H1 (cell line): ENCODE measurements at regions not wholly inside any gene's neighbourhood (a gene's known extent, or its start where the extent isn't known, plus 50 kb on each side); places are given as distances from the start of the nearest gene placed in this dataset.

ENCODE experiments used
- CTCF ChIA-PET: fragments of 300-600 bp; sonication (Branson Sonifier 250); formaldehyde crosslinking; loops from one replicate; lab custom pipeline; 2021; ENCODE audit not compliant: partially characterized antibody; lab: Charles Lee
- POLR2A ChIA-PET: fragments of 300-600 bp; sonication (Branson Sonifier 250); formaldehyde crosslinking; loops from one replicate; lab custom pipeline; 2021; ENCODE audit warnings: inconsistent platforms; ENCODE audit not compliant: partially characterized antibody; lab: Charles Lee
- DNase-seq, 2 experiments: peaks; one replicate each; pipeline versions ENCODE4 v3.0.0 to v3.0.0-alpha.2; 2010 to 2022; ENCODE audit warnings: low spot score in 2 of 2, low read depth in 1 of 2, mixed read lengths in 1 of 2
- FAIRE-seq: peaks from 2 replicates; lab custom pipeline; 2011; peaks lifted over from hg19 to GRCh38; lab: Jason Lieb, UNC
- H2AFZ ChIP-seq: 2 replicates; pipeline ENCODE4 v1.8.1; 2012; ENCODE audit warnings: low read length, inconsistent platforms
- H2AK5ac ChIP-seq: 2 replicates; pipeline ENCODE4 v1.6.1; 2013; ENCODE audit warnings: low read depth, low read length
- H2BK120ac ChIP-seq: replicated peaks from 2 replicates; pipeline ENCODE3; 2013; ENCODE audit warnings: low read depth, low read length, inconsistent platforms
- H2BK12ac ChIP-seq: 2 replicates; pipeline ENCODE4 v1.6.1; 2013; ENCODE audit warnings: low read depth, low read length
- H2BK15ac ChIP-seq: 2 replicates; pipeline ENCODE4 v1.6.1; 2013; ENCODE audit warnings: low read length
- H2BK20ac ChIP-seq: 2 replicates; pipeline ENCODE4 v1.6.1; 2013; ENCODE audit warnings: low read length
- H2BK5ac ChIP-seq: 2 replicates; pipeline ENCODE4 v1.6.1; 2013; ENCODE audit warnings: low read depth, low read length
- H3K14ac ChIP-seq: 2 replicates; pipeline ENCODE4 v1.6.1; 2013; ENCODE audit warnings: inconsistent platforms; ENCODE audit not compliant: insufficient read length
- H3K18ac ChIP-seq: 2 replicates; pipeline ENCODE4 v1.6.1; 2013; ENCODE audit warnings: low read length; ENCODE audit errors: extremely low read depth
- H3K23ac ChIP-seq: 2 replicates; pipeline ENCODE4 v1.6.1; 2013; ENCODE audit warnings: inconsistent platforms; ENCODE audit not compliant: insufficient read length
- H3K23me2 ChIP-seq: 2 replicates; pipeline ENCODE4 v1.6.1; 2013; ENCODE audit warnings: low read depth, low read length
- H3K27ac ChIP-seq: 2 replicates; pipeline ENCODE4 v1.6.1; 2011; ENCODE audit warnings: low read depth, low read length, inconsistent platforms
- H3K27me3 ChIP-seq, 4 experiments: replicated peaks in 1 of 4; 1 replicate in 1 of 4; 2 replicates in 3 of 4; pipeline versions ENCODE4 v1.6.1 to v1.8.1; 2011 to 2013; ENCODE audit warnings: low read length in 3 of 4, mild to moderate bottlenecking in 3 of 4, inconsistent platforms in 2 of 4, mixed read lengths in 2 of 4, moderate library complexity in 1 of 4; ENCODE audit not compliant: control insufficient read depth in 3 of 4, insufficient read depth in 3 of 4; ENCODE audit errors: extremely low read depth in 1 of 4
- H3K36me3 ChIP-seq, 4 experiments: 2 replicates each; pipeline versions ENCODE4 v1.6.1 to v1.8.1; 2011 to 2013; ENCODE audit warnings: mild to moderate bottlenecking in 4 of 4, low read length in 3 of 4, moderate library complexity in 2 of 4, control low read depth in 1 of 4, inconsistent platforms in 1 of 4; ENCODE audit not compliant: insufficient read depth in 4 of 4, control insufficient read depth in 2 of 4
- H3K4ac ChIP-seq: replicated peaks from 2 replicates; pipeline ENCODE3; 2013; ENCODE audit warnings: low read length, low read depth, mixed read lengths, inconsistent platforms; ENCODE audit not compliant: insufficient read length
- H3K4me1 ChIP-seq, 4 experiments: replicated peaks in 1 of 4; 1 replicate in 1 of 4; 2 replicates in 3 of 4; pipeline versions ENCODE4 v1.6.1 to v1.8.1; 2011 to 2013; ENCODE audit warnings: low read length in 3 of 4, inconsistent platforms in 2 of 4, mixed read lengths in 1 of 4; ENCODE audit not compliant: insufficient read depth in 4 of 4, control insufficient read depth in 3 of 4
- H3K4me2 ChIP-seq, 2 experiments: 2 replicates each; pipeline versions ENCODE4 v1.6.1 to v1.8.1; 2011 to 2013; ENCODE audit warnings: low read depth in 2 of 2, low read length in 2 of 2, control low read depth in 1 of 2, inconsistent platforms in 1 of 2, mild to moderate bottlenecking in 1 of 2; ENCODE audit not compliant: insufficient read depth in 1 of 2
- H3K4me3 ChIP-seq, 4 experiments: fragments of 200-600, 300-600 bp in 1 of 4; sonication (generic), shearing (Covaris generic), sonication (Bioruptor Twin) in 1 of 4; 2 replicates each; pipeline versions ENCODE4 v1.5.1 to v1.8.1; 2011 to 2016; ENCODE audit warnings: low read length in 4 of 4, low read depth in 3 of 4, control low read depth in 2 of 4, inconsistent platforms in 2 of 4, mild to moderate bottlenecking in 2 of 4, mixed read lengths in 1 of 4, moderate library complexity in 1 of 4; ENCODE audit not compliant: insufficient read depth in 2 of 4; ENCODE audit errors: extremely low read depth in 1 of 4
- H3K56ac ChIP-seq: replicated peaks from 2 replicates; pipeline ENCODE3; 2013; ENCODE audit warnings: low read depth, mild to moderate bottlenecking, mixed read lengths, low read length, inconsistent platforms; ENCODE audit not compliant: insufficient read length
- H3K79me1 ChIP-seq: 2 replicates; pipeline ENCODE4 v1.6.1; 2013; ENCODE audit warnings: low read depth, low read length, control low read depth
- H3K79me2 ChIP-seq, 2 experiments: 2 replicates each; pipeline versions ENCODE4 v1.6.1 to v1.8.1; 2012 to 2013; ENCODE audit warnings: low read length in 2 of 2, mild to moderate bottlenecking in 2 of 2, inconsistent platforms in 1 of 2; ENCODE audit not compliant: insufficient read depth in 2 of 2, control insufficient read depth in 1 of 2
- H3K9ac ChIP-seq, 4 experiments: replicated peaks in 1 of 4; 1 replicate in 1 of 4; 2 replicates in 3 of 4; pipeline versions ENCODE4 v1.6.1 to v1.8.1; 2011 to 2013; ENCODE audit warnings: low read depth in 3 of 4, low read length in 3 of 4, control low read depth in 2 of 4, mild to moderate bottlenecking in 2 of 4, moderate library complexity in 2 of 4, inconsistent platforms in 1 of 4; ENCODE audit errors: extremely low read depth in 1 of 4
- H3K9me3 ChIP-seq, 2 experiments: 2 replicates each; pipeline versions ENCODE4 v1.6.1 to v1.8.1; 2012 to 2013; ENCODE audit warnings: mild to moderate bottlenecking in 2 of 2, moderate library complexity in 2 of 2, control low read depth in 1 of 2, inconsistent platforms in 1 of 2, low read depth in 1 of 2, low read length in 1 of 2, mixed read lengths in 1 of 2; ENCODE audit not compliant: insufficient read depth in 2 of 2
- H4K20me1 ChIP-seq, 2 experiments: replicated peaks in 1 of 2; 2 replicates each; pipeline versions ENCODE3 to v1.8.1; 2011 to 2013; ENCODE audit warnings: inconsistent platforms in 2 of 2, low read length in 2 of 2, mild to moderate bottlenecking in 1 of 2; ENCODE audit not compliant: insufficient read depth in 2 of 2, control insufficient read depth in 1 of 2
- H4K5ac ChIP-seq: 2 replicates; pipeline ENCODE4 v1.6.1; 2013; ENCODE audit warnings: low read length, low read depth, mixed read lengths, inconsistent platforms; ENCODE audit not compliant: insufficient read length
- H4K8ac ChIP-seq: 2 replicates; pipeline ENCODE4 v1.8.0; 2013; ENCODE audit warnings: mild to moderate bottlenecking, moderate library complexity, low read length, inconsistent platforms; ENCODE audit not compliant: insufficient read depth; ENCODE audit errors: extremely low read depth
- H4K91ac ChIP-seq: replicated peaks from 2 replicates; pipeline ENCODE3; 2013; ENCODE audit warnings: low read length, mixed read lengths, inconsistent platforms; ENCODE audit not compliant: insufficient read length
- BRCA1 ChIP-seq: IDR thresholded peaks from 2 replicates; pipeline ENCODE4 v1.6.1; 2012; ENCODE audit warnings: low read depth, low read length, improper control_type of control experiment
- CREB1 ChIP-seq: IDR thresholded peaks from 2 replicates; pipeline ENCODE4 v1.6.1; 2012; ENCODE audit warnings: inconsistent platforms
- EP300 ChIP-seq, 2 experiments: IDR thresholded peaks; 1 replicate in 1 of 2; 2 replicates in 1 of 2; pipeline ENCODE4 v1.6.1; 2011 to 2012; ENCODE audit warnings: low read depth in 2 of 2, low read length in 2 of 2, mild to moderate bottlenecking in 2 of 2, borderline replicate concordance in 1 of 2, inconsistent platforms in 1 of 2, moderate library complexity in 1 of 2
- GABPA ChIP-seq: IDR thresholded peaks from 2 replicates; pipeline ENCODE4 v1.6.1; 2011; ENCODE audit warnings: mild to moderate bottlenecking, low read length, moderate library complexity, borderline replicate concordance; ENCODE audit not compliant: insufficient read depth
- POLR2AphosphoS5 ChIP-seq: IDR thresholded peaks from 2 replicates; pipeline ENCODE4 v1.6.1; 2011; ENCODE audit warnings: low read depth, low read length
- POU5F1 ChIP-seq: IDR thresholded peaks from 2 replicates; pipeline ENCODE4 v1.6.1; 2011; ENCODE audit warnings: low read depth, mild to moderate bottlenecking, low read length, moderate library complexity
- TAF1 ChIP-seq: IDR thresholded peaks from 2 replicates; pipeline ENCODE4 v1.6.1; 2011; ENCODE audit warnings: mild to moderate bottlenecking, low read depth, low read length
- WGBS, 2 experiments: shearing (Covaris generic) in 1 of 2; methylation state at CpG; one replicate each; pipeline versions ENCODE4 v1.1.6 to v1.1.7; 2013 to 2015; ENCODE audit warnings: low lambda C conversion rate in 2 of 2, mixed read lengths in 2 of 2, inconsistent platforms in 1 of 2, low coverage in 1 of 2, missing lambda C conversion rate in 1 of 2; ENCODE audit not compliant: insufficient replicate concordance in 2 of 2, insufficient coverage in 1 of 2, insufficient read length in 1 of 2; ENCODE audit errors: extremely low coverage in 1 of 2, missing lambda C conversion rate in 1 of 2; 5-methylcytosine and 5-hydroxymethylcytosine counted together
- TF ChIP-seq, protein P1 (sequence below): IDR thresholded peaks from 2 replicates; pipeline ENCODE4 v1.6.1; 2011; ENCODE audit warnings: low read length, improper control_type of control experiment

DNA sequence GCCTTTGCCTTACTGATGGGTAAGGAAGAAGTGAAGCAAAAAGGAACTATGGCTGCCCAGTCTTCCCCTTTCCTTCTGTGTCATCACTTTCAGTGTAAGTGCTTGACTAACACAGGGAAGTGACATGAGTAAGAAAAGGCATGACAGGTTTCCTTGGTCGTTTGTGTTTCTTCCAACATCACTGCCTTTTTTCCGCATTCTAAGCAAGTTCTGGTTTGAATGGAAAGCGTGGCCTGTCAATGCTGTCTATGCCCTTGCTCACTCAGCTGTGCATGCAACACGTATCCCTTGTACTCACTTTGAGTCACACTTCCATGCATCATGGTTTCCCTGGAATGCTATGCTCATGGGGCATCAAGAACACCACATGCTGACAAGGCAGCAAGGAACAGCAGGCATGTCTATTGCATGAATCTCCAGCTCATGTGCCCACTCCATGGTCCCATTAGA is 111.8 kb downstream of the OAT start:
- CTCF ChIA-PET = interaction anchor here (0.6 to 1.6 kb wide), 7 partner anchors 10 to 78 kb away, joined by 3 to 4 read pairs (median 4); no protein-coding TSS in a partner anchor

More for the DNA sequence above, 111.8 kb downstream of the OAT start:
- no peaks in the 10 kb centered on the region for H3K27me3 ChIP-seq
- 80% methylated on average over 4 of the region's 4 CpGs; no CpG with 5 or more reads in 1 of the 2 experiments for WGBS, 2 experiments
- no peak overlapping the region for H2AFZ ChIP-seq
- H3K23me2 ChIP-seq = peaks cover 6% of the 10 kb centered on the region; the same call in 1 of the 2 replicates
- peaks cover 2% of the 10 kb centered on the region in 2 experiments; a peak in 2 of 4 replicates for H3K9me3 ChIP-seq
- no peaks in the 10 kb centered on the region for H3K4me1 ChIP-seq
- no peak overlapping the region for H2BK15ac ChIP-seq
- no peak overlapping the region for H3K4me3 ChIP-seq
- H2BK120ac ChIP-seq = no peak overlapping the region
- no peaks in the 10 kb centered on the region for H3K79me1 ChIP-seq
- H2BK5ac ChIP-seq = no peak overlapping the region
- FAIRE-seq (no peak), DNase-seq (no peak)
- H4K20me1 ChIP-seq = no peaks in the 10 kb centered on the region
- H3K23ac ChIP-seq = no peak overlapping the region
- H3K9ac ChIP-seq = no peak overlapping the region
- no peak overlapping the region for H4K5ac ChIP-seq
- POLR2A ChIA-PET = no interaction called here
- no peak overlapping the region for H4K91ac ChIP-seq
- no peak overlapping the region for H2AK5ac ChIP-seq
- H3K14ac ChIP-seq = no peak overlapping the region
- H4K8ac ChIP-seq = no peak overlapping the region
- H3K36me3 ChIP-seq = no peaks in the 10 kb centered on the region
- H3K79me2 ChIP-seq = no peaks in the 10 kb centered on the region
- H2BK20ac ChIP-seq = no peak overlapping the region
- no peak overlapping the region for H3K56ac ChIP-seq
- no peak overlapping the region for H3K4ac ChIP-seq
- TF ChIP-seq TAF1 (no peak), BRCA1 (no peak), POLR2AphosphoS5 (no peak), POU5F1 (no peak), CREB1 (no peak), GABPA (no peak), EP300 (IDR thresholded peaks at IDR 0.05; ENCODE audit: borderline replicate concordance in 1 of 2, low read depth in 2 of 2, low read length in 2 of 2) (no peak)
- TF ChIP-seq, protein P1, sequence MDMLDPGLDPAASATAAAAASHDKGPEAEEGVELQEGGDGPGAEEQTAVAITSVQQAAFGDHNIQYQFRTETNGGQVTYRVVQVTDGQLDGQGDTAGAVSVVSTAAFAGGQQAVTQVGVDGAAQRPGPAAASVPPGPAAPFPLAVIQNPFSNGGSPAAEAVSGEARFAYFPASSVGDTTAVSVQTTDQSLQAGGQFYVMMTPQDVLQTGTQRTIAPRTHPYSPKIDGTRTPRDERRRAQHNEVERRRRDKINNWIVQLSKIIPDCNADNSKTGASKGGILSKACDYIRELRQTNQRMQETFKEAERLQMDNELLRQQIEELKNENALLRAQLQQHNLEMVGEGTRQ = no peak
- H2BK12ac ChIP-seq = no peak overlapping the region
- H3K27ac ChIP-seq = no peak overlapping the region
- H3K4me2 ChIP-seq = no peak overlapping the region
- no peak overlapping the region for H3K18ac ChIP-seq
